GM23338 (cell line): ENCODE measurements at regions not wholly inside any gene's neighbourhood (a gene's known extent, or its start where the extent isn't known, plus 50 kb on each side); places are given as distances from the start of the nearest gene placed in this dataset.

ENCODE experiments used
- ATAC-seq: fragments of 200-7000 bp; cut with Tn5 transposase; 3 replicates; pipeline ENCODE4 v1.9.1; 2020
- DNase-seq: peaks from one replicate; pipeline ENCODE4 v3.0.0-alpha.2; 2015; ENCODE audit warnings: low spot score
- H2AFZ ChIP-seq: fragments of 200-600 bp; sonication (generic); 2 replicates; pipeline ENCODE4 v1.8.0; 2016; ENCODE audit warnings: antibody characterized with exemption, mild to moderate bottlenecking, moderate library complexity
- H3F3A ChIP-seq: fragments of 200-600 bp; sonication (generic); replicated peaks from 2 replicates; pipeline ENCODE4 v1.8.0; 2017; ENCODE audit warnings: antibody characterized with exemption, mixed run types, low read depth
- H3K27ac ChIP-seq: fragments of 200-600 bp; sonication (generic); 2 replicates; pipeline ENCODE4 v1.6.1; 2016; ENCODE audit warnings: low read depth
- H3K27me3 ChIP-seq: fragments of 200-600 bp; sonication (generic); 2 replicates; pipeline ENCODE4 v1.8.0; 2016; ENCODE audit warnings: mild to moderate bottlenecking, mixed run types, moderate library complexity; ENCODE audit not compliant: insufficient read depth
- H3K36me3 ChIP-seq: fragments of 200-600 bp; sonication (generic); 2 replicates; pipeline ENCODE4 v1.8.0; 2016; ENCODE audit warnings: mild to moderate bottlenecking; ENCODE audit not compliant: insufficient read depth
- H3K4me1 ChIP-seq: fragments of 200-600 bp; sonication (generic); 2 replicates; pipeline ENCODE4 v1.8.0; 2016; ENCODE audit warnings: mild to moderate bottlenecking, moderate library complexity; ENCODE audit not compliant: insufficient read depth
- H3K4me2 ChIP-seq: fragments of 200-600 bp; sonication (generic); 2 replicates; pipeline ENCODE4 v1.7.1; 2017; ENCODE audit warnings: mixed run types
- H3K4me3 ChIP-seq: fragments of 200-600 bp; sonication (generic); 2 replicates; pipeline ENCODE4 v1.6.1; 2016; ENCODE audit warnings: mixed run types
- H3K79me2 ChIP-seq: fragments of 200-600 bp; sonication (generic); replicated peaks from 2 replicates; pipeline ENCODE4 v1.8.0; 2017; ENCODE audit warnings: mild to moderate bottlenecking; ENCODE audit not compliant: insufficient read depth
- H3K9me2 ChIP-seq: fragments of 200-600 bp; sonication (generic); 2 replicates; pipeline ENCODE4 v1.8.0; 2017; ENCODE audit not compliant: insufficient read depth
- H4K20me1 ChIP-seq: fragments of 200-600 bp; sonication (generic); replicated peaks from 2 replicates; pipeline ENCODE4 v1.8.0; 2017; ENCODE audit warnings: mild to moderate bottlenecking; ENCODE audit not compliant: insufficient read depth
- H3K27ac Mint-ChIP-seq: 2 replicates; pipeline ENCODE4 v1.8.0; 2020; ENCODE audit warnings: inconsistent platforms, mild to moderate bottlenecking, moderate library complexity, mixed read lengths
- H3K27me3 Mint-ChIP-seq: 3 replicates; pipeline ENCODE4 v1.8.0; 2022; ENCODE audit warnings: low read depth, mild to moderate bottlenecking, moderate library complexity, mixed read lengths, inconsistent platforms; ENCODE audit not compliant: insufficient read depth, poor library complexity
- H3K36me3 Mint-ChIP-seq: 3 replicates; pipeline ENCODE4 v1.8.0; 2021; ENCODE audit warnings: low read depth, mild to moderate bottlenecking, inconsistent platforms, moderate library complexity, mixed read lengths
- H3K4me1 Mint-ChIP-seq: 3 replicates; pipeline ENCODE4 v1.8.0; 2020; ENCODE audit warnings: mild to moderate bottlenecking, inconsistent platforms, mixed read lengths
- H3K4me3 Mint-ChIP-seq: 3 replicates; pipeline ENCODE4 v1.8.0; 2021; ENCODE audit warnings: moderate library complexity, mild to moderate bottlenecking, inconsistent platforms, mixed read lengths
- H3K9me3 Mint-ChIP-seq: 3 replicates; pipeline ENCODE4 v1.8.0; 2020; ENCODE audit warnings: moderate library complexity, mild to moderate bottlenecking, inconsistent platforms, mixed read lengths
- CREB1 ChIP-seq: fragments of 250-450 bp; sonication (Bioruptor Pico); IDR thresholded peaks from 2 replicates; pipeline ENCODE4 v1.5.0; 2020; ENCODE audit warnings: low read depth, mild to moderate bottlenecking, moderate library complexity
- CTCF ChIP-seq, 2 experiments: fragments of 200-600 bp in 1 of 2; sonication (generic) in 1 of 2; conservative IDR thresholded peaks; 2 replicates each; pipeline versions ENCODE4 v1.5.1 to v1.6.1; 2016 to 2017; ENCODE audit warnings: antibody characterized with exemption in 2 of 2, low read depth in 2 of 2, mild to moderate bottlenecking in 2 of 2, moderate library complexity in 1 of 2
- JUNB ChIP-seq: IDR thresholded peaks from one replicate; pipeline ENCODE4 v1.6.1; 2016; ENCODE audit warnings: antibody characterized with exemption; ENCODE audit not compliant: unreplicated experiment
- NANOG ChIP-seq: IDR thresholded peaks from 2 replicates; pipeline ENCODE4 v1.6.1; 2016; ENCODE audit warnings: antibody characterized with exemption, borderline replicate concordance
- POLR2AphosphoS5 ChIP-seq: IDR thresholded peaks from 2 replicates; pipeline ENCODE4 v1.6.1; 2016; ENCODE audit warnings: antibody characterized with exemption, low read depth
- ZNF331 ChIP-seq: fragments of 250-450 bp; sonication (Bioruptor Pico); IDR thresholded peaks from 2 replicates; pipeline ENCODE4 v1.5.0; 2020; ENCODE audit warnings: low read depth, mild to moderate bottlenecking, moderate library complexity
- TF ChIP-seq, protein P1 (sequence below): IDR thresholded peaks from one replicate; pipeline ENCODE4 v1.6.1; 2018; ENCODE audit warnings: antibody characterized with exemption; ENCODE audit not compliant: unreplicated experiment
- TF ChIP-seq, protein P2 (sequence below): fragments of 250-450 bp; sonication (Bioruptor Pico); IDR thresholded peaks from 2 replicates; pipeline ENCODE4 v1.5.0; 2020; ENCODE audit warnings: mild to moderate bottlenecking, moderate library complexity

GRCh38 chr5:158619083-158619788 is 480.5 kb downstream of the EBF1 start (continued):
- TF ChIP-seq, protein P1, sequence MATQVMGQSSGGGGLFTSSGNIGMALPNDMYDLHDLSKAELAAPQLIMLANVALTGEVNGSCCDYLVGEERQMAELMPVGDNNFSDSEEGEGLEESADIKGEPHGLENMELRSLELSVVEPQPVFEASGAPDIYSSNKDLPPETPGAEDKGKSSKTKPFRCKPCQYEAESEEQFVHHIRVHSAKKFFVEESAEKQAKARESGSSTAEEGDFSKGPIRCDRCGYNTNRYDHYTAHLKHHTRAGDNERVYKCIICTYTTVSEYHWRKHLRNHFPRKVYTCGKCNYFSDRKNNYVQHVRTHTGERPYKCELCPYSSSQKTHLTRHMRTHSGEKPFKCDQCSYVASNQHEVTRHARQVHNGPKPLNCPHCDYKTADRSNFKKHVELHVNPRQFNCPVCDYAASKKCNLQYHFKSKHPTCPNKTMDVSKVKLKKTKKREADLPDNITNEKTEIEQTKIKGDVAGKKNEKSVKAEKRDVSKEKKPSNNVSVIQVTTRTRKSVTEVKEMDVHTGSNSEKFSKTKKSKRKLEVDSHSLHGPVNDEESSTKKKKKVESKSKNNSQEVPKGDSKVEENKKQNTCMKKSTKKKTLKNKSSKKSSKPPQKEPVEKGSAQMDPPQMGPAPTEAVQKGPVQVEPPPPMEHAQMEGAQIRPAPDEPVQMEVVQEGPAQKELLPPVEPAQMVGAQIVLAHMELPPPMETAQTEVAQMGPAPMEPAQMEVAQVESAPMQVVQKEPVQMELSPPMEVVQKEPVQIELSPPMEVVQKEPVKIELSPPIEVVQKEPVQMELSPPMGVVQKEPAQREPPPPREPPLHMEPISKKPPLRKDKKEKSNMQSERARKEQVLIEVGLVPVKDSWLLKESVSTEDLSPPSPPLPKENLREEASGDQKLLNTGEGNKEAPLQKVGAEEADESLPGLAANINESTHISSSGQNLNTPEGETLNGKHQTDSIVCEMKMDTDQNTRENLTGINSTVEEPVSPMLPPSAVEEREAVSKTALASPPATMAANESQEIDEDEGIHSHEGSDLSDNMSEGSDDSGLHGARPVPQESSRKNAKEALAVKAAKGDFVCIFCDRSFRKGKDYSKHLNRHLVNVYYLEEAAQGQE: no peak
- TF ChIP-seq ZNF331 (CRISPR knock-in tag): no peak
- no peak for TF ChIP-seq CREB1 (CRISPR knock-in tag)

GRCh38 chr5:158618256-158618655 is 481.5 kb downstream of the EBF1 start:
- no peaks in the 10 kb centered on the region for H3K27me3 Mint-ChIP-seq
- Histone ChIP-seq H3K9me2 (peaks cover 12% of the 10 kb centered on the region; the same call in 1 of the 2 replicates), H3K79me2 (no peaks in the 10 kb centered on the region), H3F3A (no peaks in the 10 kb centered on the region), H3K4me1 (no peaks in the 10 kb centered on the region), H4K20me1 (no peaks in the 10 kb centered on the region), H3K27ac (no peak overlapping the region), H3K36me3 (no peaks in the 10 kb centered on the region), H3K27me3 (no peaks in the 10 kb centered on the region), H3K4me2 (no peak overlapping the region), H2AFZ (no peak overlapping the region), H3K4me3 (no peak overlapping the region)
- H3K4me3 Mint-ChIP-seq: no peak overlapping the region
- no peaks in the 10 kb centered on the region; the same call in 2 of the 3 replicates for H3K4me1 Mint-ChIP-seq
- H3K27ac Mint-ChIP-seq: no peak overlapping the region
- no peaks in the 10 kb centered on the region for H3K9me3 Mint-ChIP-seq
- no peak for DNase-seq
- no peaks in the 10 kb centered on the region for H3K36me3 Mint-ChIP-seq
- no peak for ATAC-seq
- TF ChIP-seq POLR2AphosphoS5: no peak
- TF ChIP-seq, protein P2, sequence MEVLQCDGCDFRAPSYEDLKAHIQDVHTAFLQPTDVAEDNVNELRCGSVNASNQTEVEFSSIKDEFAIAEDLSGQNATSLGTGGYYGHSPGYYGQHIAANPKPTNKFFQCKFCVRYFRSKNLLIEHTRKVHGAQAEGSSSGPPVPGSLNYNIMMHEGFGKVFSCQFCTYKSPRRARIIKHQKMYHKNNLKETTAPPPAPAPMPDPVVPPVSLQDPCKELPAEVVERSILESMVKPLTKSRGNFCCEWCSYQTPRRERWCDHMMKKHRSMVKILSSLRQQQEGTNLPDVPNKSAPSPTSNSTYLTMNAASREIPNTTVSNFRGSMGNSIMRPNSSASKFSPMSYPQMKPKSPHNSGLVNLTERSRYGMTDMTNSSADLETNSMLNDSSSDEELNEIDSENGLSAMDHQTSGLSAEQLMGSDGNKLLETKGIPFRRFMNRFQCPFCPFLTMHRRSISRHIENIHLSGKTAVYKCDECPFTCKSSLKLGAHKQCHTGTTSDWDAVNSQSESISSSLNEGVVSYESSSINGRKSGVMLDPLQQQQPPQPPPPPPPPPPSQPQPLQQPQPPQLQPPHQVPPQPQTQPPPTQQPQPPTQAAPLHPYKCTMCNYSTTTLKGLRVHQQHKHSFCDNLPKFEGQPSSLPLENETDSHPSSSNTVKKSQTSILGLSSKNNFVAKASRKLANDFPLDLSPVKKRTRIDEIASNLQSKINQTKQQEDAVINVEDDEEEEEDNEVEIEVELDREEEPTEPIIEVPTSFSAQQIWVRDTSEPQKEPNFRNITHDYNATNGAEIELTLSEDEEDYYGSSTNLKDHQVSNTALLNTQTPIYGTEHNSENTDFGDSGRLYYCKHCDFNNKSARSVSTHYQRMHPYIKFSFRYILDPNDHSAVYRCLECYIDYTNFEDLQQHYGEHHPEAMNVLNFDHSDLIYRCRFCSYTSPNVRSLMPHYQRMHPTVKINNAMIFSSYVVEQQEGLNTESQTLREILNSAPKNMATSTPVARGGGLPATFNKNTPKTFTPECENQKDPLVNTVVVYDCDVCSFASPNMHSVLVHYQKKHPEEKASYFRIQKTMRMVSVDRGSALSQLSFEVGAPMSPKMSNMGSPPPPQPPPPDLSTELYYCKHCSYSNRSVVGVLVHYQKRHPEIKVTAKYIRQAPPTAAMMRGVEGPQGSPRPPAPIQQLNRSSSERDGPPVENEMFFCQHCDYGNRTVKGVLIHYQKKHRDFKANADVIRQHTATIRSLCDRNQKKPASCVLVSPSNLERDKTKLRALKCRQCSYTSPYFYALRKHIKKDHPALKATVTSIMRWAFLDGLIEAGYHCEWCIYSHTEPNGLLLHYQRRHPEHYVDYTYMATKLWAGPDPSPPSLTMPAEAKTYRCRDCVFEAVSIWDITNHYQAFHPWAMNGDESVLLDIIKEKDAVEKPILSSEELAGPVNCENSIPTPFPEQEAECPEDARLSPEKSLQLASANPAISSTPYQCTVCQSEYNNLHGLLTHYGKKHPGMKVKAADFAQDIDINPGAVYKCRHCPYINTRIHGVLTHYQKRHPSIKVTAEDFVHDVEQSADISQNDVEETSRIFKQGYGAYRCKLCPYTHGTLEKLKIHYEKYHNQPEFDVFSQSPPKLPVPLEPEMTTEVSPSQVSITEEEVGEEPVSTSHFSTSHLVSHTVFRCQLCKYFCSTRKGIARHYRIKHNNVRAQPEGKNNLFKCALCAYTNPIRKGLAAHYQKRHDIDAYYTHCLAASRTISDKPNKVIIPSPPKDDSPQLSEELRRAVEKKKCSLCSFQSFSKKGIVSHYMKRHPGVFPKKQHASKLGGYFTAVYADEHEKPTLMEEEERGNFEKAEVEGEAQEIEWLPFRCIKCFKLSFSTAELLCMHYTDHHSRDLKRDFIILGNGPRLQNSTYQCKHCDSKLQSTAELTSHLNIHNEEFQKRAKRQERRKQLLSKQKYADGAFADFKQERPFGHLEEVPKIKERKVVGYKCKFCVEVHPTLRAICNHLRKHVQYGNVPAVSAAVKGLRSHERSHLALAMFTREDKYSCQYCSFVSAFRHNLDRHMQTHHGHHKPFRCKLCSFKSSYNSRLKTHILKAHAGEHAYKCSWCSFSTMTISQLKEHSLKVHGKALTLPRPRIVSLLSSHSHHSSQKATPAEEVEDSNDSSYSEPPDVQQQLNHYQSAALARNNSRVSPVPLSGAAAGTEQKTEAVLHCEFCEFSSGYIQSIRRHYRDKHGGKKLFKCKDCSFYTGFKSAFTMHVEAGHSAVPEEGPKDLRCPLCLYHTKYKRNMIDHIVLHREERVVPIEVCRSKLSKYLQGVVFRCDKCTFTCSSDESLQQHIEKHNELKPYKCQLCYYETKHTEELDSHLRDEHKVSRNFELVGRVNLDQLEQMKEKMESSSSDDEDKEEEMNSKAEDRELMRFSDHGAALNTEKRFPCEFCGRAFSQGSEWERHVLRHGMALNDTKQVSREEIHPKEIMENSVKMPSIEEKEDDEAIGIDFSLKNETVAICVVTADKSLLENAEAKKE: no peak
- TF ChIP-seq JUNB: no peak
- no peak for TF ChIP-seq NANOG
- no peak for TF ChIP-seq ZNF331 (CRISPR knock-in tag)
- no peak for TF ChIP-seq CTCF (conservative IDR thresholded peaks at IDR 0.05; ENCODE audit: low read depth in 2 of 2)
- TF ChIP-seq, protein P1: no peak
- no peak for TF ChIP-seq CREB1 (CRISPR knock-in tag)
